Activated T-cell treated with anti-CD3 and anti-CD28 coated beads for 48 hours (primary cell): ENCODE measurements at regions not wholly inside any gene's neighbourhood (a gene's known extent, or its start where the extent isn't known, plus 50 kb on each side); places are given as distances from the start of the nearest gene placed in this dataset.
"Not testable (repeated sequence)": the region's sequence is repeated elsewhere in the genome, so short reads cannot be mapped to it uniquely, and the experiment has no call there.

ENCODE experiments used
- DNase-seq: peaks from one replicate; pipeline ENCODE4 v3.0.0-alpha.2; 2020; ENCODE audit warnings: low read depth

GRCh38 chr14:22386924-22387775, 201.9 kb downstream of the DAD1 start:
- DNase-seq = no peak

GRCh38 chr14:22384974-22385526, 204.0 kb downstream of the DAD1 start:
- DNase-seq = no peak

- no peak for DNase-seq
Observed at GRCh38 chr14:22384167-22384549, 204.9 kb downstream of the DAD1 start.

- no peak for DNase-seq
Observed at GRCh38 chr14:22383515-22384166, 205.4 kb downstream of the DAD1 start.

GRCh38 chr14:22382955-22383354, 206.1 kb downstream of the DAD1 start:
- DNase-seq = no peak

GRCh38 chr14:22382395-22382794, 206.6 kb downstream of the DAD1 start:
- no peak for DNase-seq

GRCh38 chr14:22381766-22382165, 207.3 kb downstream of the DAD1 start:
- no peak for DNase-seq

GRCh38 chr14:22381408-22381760, 207.6 kb downstream of the DAD1 start:
- no peak for DNase-seq

- DNase-seq = no peak
Observed at GRCh38 chr14:22380571-22381407, 208.2 kb downstream of the DAD1 start.

- DNase-seq = no peak
Observed at GRCh38 chr14:22379727-22380126, 209.3 kb downstream of the DAD1 start.

GRCh38 chr14:22378181-22378580, 210.8 kb downstream of the DAD1 start:
- DNase-seq = no peak

GRCh38 chr14:22375321-22375930, 213.6 kb downstream of the DAD1 start:
- no peak for DNase-seq

GRCh38 chr14:22370084-22370847, 218.8 kb downstream of the DAD1 start:
- DNase-seq = no peak

- DNase-seq = no peak
Observed at GRCh38 chr14:22358726-22359125, 230.3 kb downstream of the DAD1 start.

GRCh38 chr14:22349281-22349680, 239.7 kb downstream of the DAD1 start:
- DNase-seq = not testable (repeated sequence)

GRCh38 chr14:22344673-22345072, 244.4 kb downstream of the DAD1 start:
- DNase-seq = no peak

- not testable (repeated sequence) for DNase-seq
Observed at GRCh38 chr14:22344209-22344608, 244.8 kb downstream of the DAD1 start.

GRCh38 chr14:22341049-22341448, 248.0 kb downstream of the DAD1 start:
- no peak for DNase-seq

- DNase-seq = no peak
Observed at GRCh38 chr14:22338917-22339715, 249.9 kb downstream of the DAD1 start.

GRCh38 chr14:22338381-22338780, 250.6 kb downstream of the DAD1 start:
- DNase-seq = no peak
